ENCODE measurements at regions not wholly inside any gene's neighbourhood (a gene's known extent, or its start where the extent isn't known, plus 50 kb on each side); places are given as distances from the start of the nearest gene placed in this dataset.

GRCh38 chrX:776061-776460 is 145.5 kb downstream of the SHOX start:
- no peak for ATAC-seq

GRCh38 chrX:774536-774935 is 143.9 kb downstream of the SHOX start:
- ATAC-seq: no peak
- H3K4me2 ChIP-seq: no peak overlapping the region
- no peak overlapping the region for H3K27ac ChIP-seq
- ChIA-PET POLR2A (no interaction called here), CTCF (no interaction called here)
- no peak overlapping the region for H3K4me3 ChIP-seq
- H3K9me3 ChIP-seq: no peaks in the 10 kb centered on the region
- TF ChIP-seq ZNF302 (CRISPR knock-in tag; IDR thresholded peaks at IDR 0.05): no peak
- TF ChIP-seq SMC3 (IDR thresholded peaks at IDR 0.05): no peak
- no peak for TF ChIP-seq TFCP2L1 (CRISPR knock-in tag; IDR thresholded peaks at IDR 0.05)
- no peak for TF ChIP-seq USF2 (IDR thresholded peaks at IDR 0.05)
- TF ChIP-seq NR3C1 (IDR thresholded peaks at IDR 0.05): no peak
- no peak for TF ChIP-seq HES2 (IDR thresholded peaks at IDR 0.05)
- no peak for TF ChIP-seq MAX (IDR thresholded peaks at IDR 0.05)
- no peak for TF ChIP-seq NPAS2 (CRISPR knock-in tag; IDR thresholded peaks at IDR 0.05; ENCODE audit: borderline replicate concordance)
- TF ChIP-seq TP53 (CRISPR knock-in tag; IDR thresholded peaks at IDR 0.05): no peak
- no peak for TF ChIP-seq HOXB13 (CRISPR knock-in tag; IDR thresholded peaks at IDR 0.05; ENCODE audit: low read depth)
- TF ChIP-seq FOXS1 (CRISPR knock-in tag; IDR thresholded peaks at IDR 0.05): no peak
- no peak for TF ChIP-seq KDM1A (IDR thresholded peaks at IDR 0.05; ENCODE audit: low read depth)
- TF ChIP-seq JUNB (IDR thresholded peaks at IDR 0.05): no peak
- no peak for TF ChIP-seq BHLHE40 (IDR thresholded peaks at IDR 0.05; ENCODE audit: low read depth, low read length)
- no peak for TF ChIP-seq GATA3 (IDR thresholded peaks at IDR 0.05; ENCODE audit: borderline replicate concordance)
- TF ChIP-seq HOXA7 (CRISPR knock-in tag; IDR thresholded peaks at IDR 0.05): no peak
- no peak for TF ChIP-seq CEBPB (IDR thresholded peaks at IDR 0.05)
- WGBS (ENCODE audit: missing lambda C conversion rate): 39% methylated on average over 8 of the region's 8 CpGs
- H3K4me1 ChIP-seq: 0 out of 3 replicates have a peak, but pooled peaks cover 3% of the 10 kb centered on the region
- DNase-seq (ENCODE audit: low read depth in 1 of 2, low spot score in 1 of 2): no peak
- no peak for FAIRE-seq

More at GRCh38 chrX:776061-776460, 145.5 kb downstream of the SHOX start:
- ChIA-PET POLR2A (no interaction called here), CTCF (no interaction called here)
- DNase-seq (ENCODE audit: low read depth in 1 of 2, low spot score in 1 of 2): no peak
- H3K4me3 ChIP-seq: no peak overlapping the region
- H3K27ac ChIP-seq: no peak overlapping the region
- H3K9me3 ChIP-seq: no peaks in the 10 kb centered on the region
- FAIRE-seq: no peak
- no peak overlapping the region for H3K4me2 ChIP-seq
- TF ChIP-seq HOXB5 (CRISPR knock-in tag; IDR thresholded peaks at IDR 0.05) (no peak), EHMT2 (IDR thresholded peaks at IDR 0.05; ENCODE audit: low read depth) (no peak), NPAS2 (CRISPR knock-in tag; IDR thresholded peaks at IDR 0.05; ENCODE audit: borderline replicate concordance) (no peak), MYC (IDR thresholded peaks at IDR 0.05; ENCODE audit: borderline replicate concordance, low read length) (no peak), E2F6 (IDR thresholded peaks at IDR 0.05; ENCODE audit: borderline replicate concordance, low read depth) (no peak), HOXA7 (CRISPR knock-in tag; IDR thresholded peaks at IDR 0.05) (no peak)
- 19% methylated on average over 9 of the region's 9 CpGs for WGBS (ENCODE audit: missing lambda C conversion rate)
- H3K4me1 ChIP-seq: 0 out of 3 replicates have a peak, but pooled peaks cover 3% of the 10 kb centered on the region

- TF ChIP-seq HDAC2 (IDR thresholded peaks at IDR 0.05): no peak
- no peak for TF ChIP-seq SREBF2 (IDR thresholded peaks at IDR 0.05)
- TF ChIP-seq POLR2AphosphoS2 (conservative IDR thresholded peaks at IDR 0.05; ENCODE audit: low read length): no peak
- TF ChIP-seq RFX5 (IDR thresholded peaks at IDR 0.05): no peak
- no peak for TF ChIP-seq RARB (CRISPR knock-in tag; IDR thresholded peaks at IDR 0.05)
- no peak for TF ChIP-seq RCOR1 (IDR thresholded peaks at IDR 0.05; ENCODE audit: low read depth, low read length)
- no peak for TF ChIP-seq CHD2 (IDR thresholded peaks at IDR 0.05; ENCODE audit: low read length, partially characterized antibody)
- TF ChIP-seq EHMT2 (IDR thresholded peaks at IDR 0.05; ENCODE audit: low read depth): no peak
- TF ChIP-seq MYC (IDR thresholded peaks at IDR 0.05; ENCODE audit: borderline replicate concordance, low read length): no peak
- no peak for TF ChIP-seq HOXB13 (CRISPR knock-in tag; IDR thresholded peaks at IDR 0.05; ENCODE audit: low read depth)
- no peak for TF ChIP-seq JUN (IDR thresholded peaks at IDR 0.05)
- FAIRE-seq (no peak), ATAC-seq (no peak), DNase-seq (ENCODE audit: low read depth in 1 of 2, low spot score in 1 of 2) (no peak)
- WGBS (ENCODE audit: missing lambda C conversion rate): 38% methylated on average over 9 of the region's 9 CpGs
- no peaks in the 10 kb centered on the region for H3K9me3 ChIP-seq
- H3K4me2 ChIP-seq: no peak overlapping the region
- CTCF ChIA-PET: no interaction called here
- H3K27ac ChIP-seq: no peak overlapping the region
- H3K4me1 ChIP-seq: 0 out of 3 replicates have a peak, but pooled peaks cover 3% of the 10 kb centered on the region
- POLR2A ChIA-PET: no interaction called here
- no peak overlapping the region for H3K4me3 ChIP-seq
Measured at GRCh38 chrX:773292-774025, 142.9 kb downstream of the SHOX start.
